ENCODE measurements at regions not wholly inside any gene's neighbourhood (a gene's known extent, or its start where the extent isn't known, plus 50 kb on each side); places are given as distances from the start of the nearest gene placed in this dataset.
"Not testable (repeated sequence)": the region's sequence is repeated elsewhere in the genome, so short reads cannot be mapped to it uniquely, and the experiment has no call there.

DNA sequence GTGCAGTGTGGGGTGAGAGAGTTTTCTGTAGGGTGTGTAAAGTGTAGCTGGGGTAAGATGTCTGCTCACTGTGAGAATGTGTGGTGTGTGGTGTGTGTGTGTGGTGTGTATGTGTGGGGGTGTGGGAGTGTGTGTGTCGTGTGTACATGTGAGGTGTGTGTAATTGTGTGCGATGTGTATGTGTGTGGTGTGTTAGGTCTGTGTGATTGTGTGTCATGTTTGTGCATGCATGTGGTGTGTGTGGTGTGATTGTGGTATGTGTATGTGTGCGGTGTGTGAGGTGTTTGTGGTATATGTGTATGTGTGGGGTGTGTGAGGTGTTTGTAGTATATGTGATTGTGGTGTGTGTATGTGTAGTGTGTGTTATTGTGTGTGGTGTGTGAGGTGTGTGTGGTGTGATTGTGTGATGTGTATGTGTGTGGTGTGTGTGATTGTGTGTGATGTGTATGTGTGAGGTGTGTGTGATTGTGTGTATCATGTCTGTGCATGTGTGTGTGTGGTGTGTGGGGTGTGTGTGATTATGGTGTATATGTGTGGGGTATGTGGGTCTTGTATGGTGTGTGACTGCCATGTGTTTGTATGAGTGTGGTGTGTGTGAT lies 241.7 kb upstream of the HDAC4 start:
- H3K36me3 ChIP-seq (ENCODE audit: control insufficient read depth in 2 of 2, insufficient read depth in 2 of 2, low read length in 1 of 2), result no peaks in the 10 kb centered on the region
- no peak overlapping the region for H3K4me3 ChIP-seq (ENCODE audit: low read length in 2 of 2)
- no peaks in the 10 kb centered on the region for H3K27me3 ChIP-seq (ENCODE audit: control insufficient read depth in 2 of 2, insufficient read depth in 1 of 2, low read length in 1 of 2)
- WGBS, result 98% methylated on average over 3 of the region's 3 CpGs
- peaks cover 4 to 9% of the 10 kb centered on the region in 2 donors for H3K9me3 ChIP-seq (ENCODE audit: control insufficient read depth in 2 of 2, insufficient read depth in 1 of 2, low read length in 1 of 2)
- DNase-seq (ENCODE audit: low read depth in 6 of 9, low spot score in 9 of 9), result no peak
- H3K4me1 ChIP-seq (ENCODE audit: control insufficient read depth in 2 of 2, insufficient read depth in 2 of 2, low read length in 2 of 2), result peaks cover 2 to 5% of the 10 kb centered on the region in 2 donors
- no peak overlapping the region for H3K27ac ChIP-seq (ENCODE audit: low read depth in 1 of 2, low read length in 1 of 2)

DNA sequence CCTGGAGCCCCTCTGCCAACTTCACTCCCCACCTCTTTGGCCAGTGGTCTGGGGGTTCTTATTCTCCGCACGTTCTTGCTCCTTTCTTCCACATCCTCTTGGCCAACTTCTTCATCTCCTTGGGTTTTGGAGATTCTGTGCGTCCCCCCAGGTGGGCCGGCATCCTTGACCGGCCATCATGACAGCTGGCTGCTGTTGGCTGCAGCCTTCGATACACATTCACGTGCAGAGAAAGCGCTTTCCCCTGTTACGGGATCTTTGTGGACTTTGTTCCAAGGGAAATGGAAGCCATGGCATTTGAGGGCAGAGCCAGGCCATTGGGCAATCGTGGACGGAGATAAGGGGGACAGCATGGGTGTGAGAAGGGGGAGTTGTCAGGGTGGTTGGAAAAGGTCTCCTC lies 241.1 kb upstream of the HDAC4 start:
- DNase-seq (ENCODE audit: low read depth in 6 of 9, low spot score in 9 of 9); H3K9me3 ChIP-seq (ENCODE audit: control insufficient read depth in 2 of 2, insufficient read depth in 1 of 2, low read length in 1 of 2); H3K4me1 ChIP-seq (ENCODE audit: control insufficient read depth in 2 of 2, insufficient read depth in 2 of 2, low read length in 2 of 2); H3K27ac ChIP-seq (ENCODE audit: low read depth in 1 of 2, low read length in 1 of 2); H3K36me3 ChIP-seq (ENCODE audit: control insufficient read depth in 2 of 2, insufficient read depth in 2 of 2, low read length in 1 of 2); H3K4me3 ChIP-seq (ENCODE audit: low read length in 2 of 2); H3K27me3 ChIP-seq (ENCODE audit: control insufficient read depth in 2 of 2, insufficient read depth in 1 of 2, low read length in 1 of 2): not testable (repeated sequence)
- WGBS, result 97% methylated on average over 11 of the region's 11 CpGs

- 96% methylated on average over 16 of the region's 16 CpGs for WGBS
- H3K4me1 ChIP-seq (ENCODE audit: control insufficient read depth in 2 of 2, insufficient read depth in 2 of 2, low read length in 2 of 2), result peaks cover 2% of the 10 kb centered on the region in 2 donors
Observed at GRCh38 chr2:239640676-239641578, 240.1 kb upstream of the HDAC4 start.

DNA sequence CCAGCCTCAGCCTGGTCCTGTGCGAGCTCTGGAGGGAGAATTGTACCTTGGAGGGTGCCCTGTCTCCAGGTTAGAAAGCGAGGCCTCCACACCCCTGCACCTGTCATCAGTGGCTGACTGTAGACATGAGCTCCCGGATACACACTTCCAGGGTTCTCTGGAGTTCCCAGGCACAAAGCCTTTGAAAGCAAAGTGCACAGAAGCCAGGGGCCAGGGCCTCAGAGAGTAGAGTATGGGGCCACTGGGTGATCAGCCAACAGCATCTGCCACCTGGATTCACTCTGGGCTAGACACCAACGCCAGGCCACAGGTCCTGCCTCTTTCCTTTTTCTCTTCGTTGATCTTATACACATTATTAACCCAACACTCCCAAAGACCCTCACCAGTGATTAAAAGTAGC lies 239.4 kb upstream of the HDAC4 start:
- no peak overlapping the region for H3K4me3 ChIP-seq (ENCODE audit: low read length in 2 of 2)
- no peak for DNase-seq (ENCODE audit: low read depth in 6 of 9, low spot score in 9 of 9)
- H3K27me3 ChIP-seq (ENCODE audit: control insufficient read depth in 2 of 2, insufficient read depth in 1 of 2, low read length in 1 of 2), result no peaks in the 10 kb centered on the region
- H3K4me1 ChIP-seq (ENCODE audit: control insufficient read depth in 2 of 2, insufficient read depth in 2 of 2, low read length in 2 of 2), result peaks cover 2% of the 10 kb centered on the region in 2 donors
- 96% methylated on average over 5 of the region's 5 CpGs for WGBS
- no peaks in the 10 kb centered on the region for H3K36me3 ChIP-seq (ENCODE audit: control insufficient read depth in 2 of 2, insufficient read depth in 2 of 2, low read length in 1 of 2)
- no peak overlapping the region for H3K27ac ChIP-seq (ENCODE audit: low read depth in 1 of 2, low read length in 1 of 2)
- H3K9me3 ChIP-seq (ENCODE audit: control insufficient read depth in 2 of 2, insufficient read depth in 1 of 2, low read length in 1 of 2), result peaks cover 4 to 19% of the 10 kb centered on the region in 2 donors

More at GRCh38 chr2:239640676-239641578, 240.1 kb upstream of the HDAC4 start:
- Histone ChIP-seq H3K27ac (ENCODE audit: low read depth in 1 of 2, low read length in 1 of 2) (no peak overlapping the region), H3K27me3 (ENCODE audit: control insufficient read depth in 2 of 2, insufficient read depth in 1 of 2, low read length in 1 of 2) (no peaks in the 10 kb centered on the region), H3K9me3 (ENCODE audit: control insufficient read depth in 2 of 2, insufficient read depth in 1 of 2, low read length in 1 of 2) (peaks cover 4 to 14% of the 10 kb centered on the region in 2 donors), H3K4me3 (ENCODE audit: low read length in 2 of 2) (no peak overlapping the region), H3K36me3 (ENCODE audit: control insufficient read depth in 2 of 2, insufficient read depth in 2 of 2, low read length in 1 of 2) (no peaks in the 10 kb centered on the region)
- DNase-seq (ENCODE audit: low read depth in 6 of 9, low spot score in 9 of 9), result no peak

DNA sequence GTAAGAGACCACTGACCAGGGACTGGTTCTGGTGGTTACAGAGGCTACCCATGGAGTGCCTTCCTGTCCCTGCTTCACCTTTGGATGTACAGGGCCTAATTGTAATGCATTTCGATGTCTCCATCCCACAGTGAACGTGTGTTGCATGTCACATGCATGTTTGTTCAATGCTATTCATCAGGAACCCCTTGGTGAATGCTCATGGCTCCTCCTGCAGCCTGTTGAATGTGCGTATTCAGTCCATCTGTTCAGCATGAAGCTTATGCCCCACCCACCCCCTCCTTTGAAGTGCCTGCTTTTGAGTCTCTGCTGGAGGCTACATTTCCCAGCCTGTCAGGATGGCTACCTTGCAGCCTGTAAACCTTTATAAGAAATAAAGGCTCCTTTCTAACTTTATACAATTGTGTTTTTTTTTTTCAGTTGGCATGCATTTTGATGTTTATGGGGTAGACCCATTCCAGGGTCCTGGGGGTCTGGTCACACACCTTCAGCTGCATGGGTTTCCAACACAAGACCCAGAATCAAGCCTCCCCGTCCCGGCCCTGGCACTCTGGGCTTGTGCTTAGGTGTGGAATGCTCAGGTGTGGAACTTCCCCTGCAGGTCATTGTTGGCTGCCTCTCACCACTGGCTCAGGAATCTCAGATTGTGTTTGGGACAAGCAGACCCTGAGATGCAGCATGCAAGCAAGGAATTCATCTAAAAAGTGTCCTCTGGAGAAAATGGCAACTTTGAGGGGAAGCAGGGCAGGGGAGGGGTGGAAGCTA lies 238.8 kb upstream of the HDAC4 start:
- Histone ChIP-seq H3K36me3 (ENCODE audit: control insufficient read depth in 2 of 2, insufficient read depth in 2 of 2, low read length in 1 of 2) (no peaks in the 10 kb centered on the region), H3K4me1 (ENCODE audit: control insufficient read depth in 2 of 2, insufficient read depth in 2 of 2, low read length in 2 of 2) (peaks cover 2% of the 10 kb centered on the region in 2 donors), H3K27ac (ENCODE audit: low read depth in 1 of 2, low read length in 1 of 2) (no peak overlapping the region), H3K4me3 (ENCODE audit: low read length in 2 of 2) (no peak overlapping the region), H3K9me3 (ENCODE audit: control insufficient read depth in 2 of 2, insufficient read depth in 1 of 2, low read length in 1 of 2) (peaks cover 3 to 25% of the 10 kb centered on the region in 2 donors), H3K27me3 (ENCODE audit: control insufficient read depth in 2 of 2, insufficient read depth in 1 of 2, low read length in 1 of 2) (no peaks in the 10 kb centered on the region)
- WGBS, result 89% methylated on average over 5 of the region's 5 CpGs
- peak in 2 of 9 donors; percentile 25 to 38 for DNase-seq (ENCODE audit: low read depth in 6 of 9, low spot score in 9 of 9)

GRCh38 chr2:239638376-239638775 lies 237.6 kb upstream of the HDAC4 start:
- Histone ChIP-seq H3K36me3 (ENCODE audit: control insufficient read depth in 2 of 2, insufficient read depth in 2 of 2, low read length in 1 of 2) (no peaks in the 10 kb centered on the region), H3K4me3 (ENCODE audit: low read length in 2 of 2) (no peak overlapping the region), H3K4me1 (ENCODE audit: control insufficient read depth in 2 of 2, insufficient read depth in 2 of 2, low read length in 2 of 2) (peaks cover 2% of the 10 kb centered on the region in 2 donors), H3K9me3 (ENCODE audit: control insufficient read depth in 2 of 2, insufficient read depth in 1 of 2, low read length in 1 of 2) (peaks cover under 1 to 25% of the 10 kb centered on the region in 2 donors), H3K27me3 (ENCODE audit: control insufficient read depth in 2 of 2, insufficient read depth in 1 of 2, low read length in 1 of 2) (no peaks in the 10 kb centered on the region), H3K27ac (ENCODE audit: low read depth in 1 of 2, low read length in 1 of 2) (no peak overlapping the region)
- 94% methylated on average over 4 of the region's 4 CpGs for WGBS
- DNase-seq (ENCODE audit: low read depth in 6 of 9, low spot score in 9 of 9), result no peak

GRCh38 chr2:239636808-239637207 lies 236.0 kb upstream of the HDAC4 start:
- Histone ChIP-seq H3K27ac (ENCODE audit: low read depth in 1 of 2, low read length in 1 of 2) (no peak overlapping the region), H3K27me3 (ENCODE audit: control insufficient read depth in 2 of 2, insufficient read depth in 1 of 2, low read length in 1 of 2) (no peaks in the 10 kb centered on the region), H3K4me3 (ENCODE audit: low read length in 2 of 2) (no peak overlapping the region), H3K9me3 (ENCODE audit: control insufficient read depth in 2 of 2, insufficient read depth in 1 of 2, low read length in 1 of 2) (peaks cover 0 to 25% of the 10 kb centered on the region in 2 donors), H3K4me1 (ENCODE audit: control insufficient read depth in 2 of 2, insufficient read depth in 2 of 2, low read length in 2 of 2) (peaks cover 2% of the 10 kb centered on the region in 2 donors), H3K36me3 (ENCODE audit: control insufficient read depth in 2 of 2, insufficient read depth in 2 of 2, low read length in 1 of 2) (no peaks in the 10 kb centered on the region)
- DNase-seq (ENCODE audit: low read depth in 6 of 9, low spot score in 9 of 9), result no peak
- 94% methylated on average over 3 of the region's 3 CpGs for WGBS

DNA sequence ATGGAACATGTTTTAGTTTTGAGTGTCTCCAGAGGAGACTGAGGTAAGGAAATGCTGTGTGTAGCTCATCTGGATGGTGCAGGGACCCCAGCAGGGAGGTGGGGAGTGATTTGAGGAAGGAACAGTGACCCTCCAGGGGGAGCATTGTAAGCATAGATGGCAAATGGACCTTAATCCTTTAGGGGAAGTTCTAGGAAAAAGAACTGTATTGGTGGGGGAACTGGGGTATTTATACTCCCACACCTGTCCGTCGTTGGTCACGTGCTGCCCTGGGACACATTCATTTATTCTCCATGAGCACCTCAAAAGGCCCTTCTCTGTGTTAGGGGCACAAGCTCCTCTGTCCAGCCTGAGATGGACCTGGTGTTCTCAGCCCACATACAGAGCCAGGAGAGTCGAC lies 233.9 kb upstream of the HDAC4 start:
- WGBS, result 98% methylated on average over 4 of the region's 4 CpGs
- Histone ChIP-seq H3K36me3 (ENCODE audit: control insufficient read depth in 2 of 2, insufficient read depth in 2 of 2, low read length in 1 of 2) (no peaks in the 10 kb centered on the region), H3K27ac (ENCODE audit: low read depth in 1 of 2, low read length in 1 of 2) (no peak overlapping the region), H3K9me3 (ENCODE audit: control insufficient read depth in 2 of 2, insufficient read depth in 1 of 2, low read length in 1 of 2) (peaks cover 0 to 24% of the 10 kb centered on the region in 2 donors), H3K4me3 (ENCODE audit: low read length in 2 of 2) (no peak overlapping the region), H3K27me3 (ENCODE audit: control insufficient read depth in 2 of 2, insufficient read depth in 1 of 2, low read length in 1 of 2) (no peaks in the 10 kb centered on the region), H3K4me1 (ENCODE audit: control insufficient read depth in 2 of 2, insufficient read depth in 2 of 2, low read length in 2 of 2) (peaks cover 9 to 14% of the 10 kb centered on the region in 2 donors)
- DNase-seq (ENCODE audit: low read depth in 6 of 9, low spot score in 9 of 9), result no peak
